K562 (cell line): ENCODE measurements at regions not wholly inside any gene's neighbourhood (a gene's known extent, or its start where the extent isn't known, plus 50 kb on each side); places are given as distances from the start of the nearest gene placed in this dataset.

Experiments used
- ATAC-seq: fragments of 200-7000 bp; cut with Tn5 transposase; 3 replicates; pipeline ENCODE4 v1.9.1; 2020; ENCODE audit warnings: moderate library complexity
- BruUV-seq: library from RNA; stranded (reverse); fragments of 400-500 nt; replicated peaks from 2 replicates; lab custom pipeline; 2021; lab: Mats Ljungman, UMichigan
- CTCF ChIA-PET: fragments of 300-600 bp; formaldehyde crosslinking; extraction: SDS; loops from one replicate; lab custom pipeline; 2021; ENCODE audit warnings: low intra/inter-chr PET ratio; lab: Yijun Ruan, JAX
- POLR2A ChIA-PET: fragments of 300-600, 350-650 bp; sonication (Branson Sonifier 250); formaldehyde crosslinking; extraction: SDS; loops from one replicate; lab custom pipeline; 2021; ENCODE audit warnings: antibody characterized with exemption, inconsistent platforms; lab: Yijun Ruan, JAX
- DNase-seq, 4 experiments: peaks; one replicate each; pipeline versions ENCODE4 v3.0.0 to v3.0.0-alpha.2; 2011 to 2018; ENCODE audit warnings: low spot score in 3 of 4, mixed read lengths in 3 of 4; ENCODE audit errors: extremely low read depth in 1 of 4
- FAIRE-seq: peaks from 2 replicates; lab custom pipeline; 2011; peaks lifted over from hg19 to GRCh38; lab: Jason Lieb, UNC
- H2AFZ ChIP-seq: 2 replicates; pipeline ENCODE4 v1.6.0; 2011; ENCODE audit warnings: low read depth, low read length, control low read depth, inconsistent platforms
- H3K27ac ChIP-seq: fragments of 200-600 bp; 3 replicates; pipeline ENCODE4 v1.8.0; 2011; ENCODE audit warnings: low read depth, mild to moderate bottlenecking, control low read depth, inconsistent platforms, low read length, moderate library complexity, mixed read lengths; ENCODE audit errors: extremely low read depth
- H3K27me3 ChIP-seq, 2 experiments: fragments of 300-600 bp in 1 of 2; 2 replicates in 1 of 2; 3 replicates in 1 of 2; pipeline versions ENCODE4 v1.6.0 to v1.8.0; 2011; ENCODE audit warnings: inconsistent platforms in 2 of 2, low read length in 2 of 2, mild to moderate bottlenecking in 1 of 2, mixed read lengths in 1 of 2, moderate library complexity in 1 of 2; ENCODE audit not compliant: control insufficient read depth in 2 of 2, insufficient read depth in 2 of 2
- H3K36me3 ChIP-seq: fragments of 300-600 bp; 3 replicates; pipeline ENCODE4 v1.8.0; 2011; ENCODE audit warnings: mild to moderate bottlenecking, low read length, inconsistent platforms; ENCODE audit not compliant: control insufficient read depth, insufficient read depth
- H3K4me1 ChIP-seq, 2 experiments: fragments of 200-600 bp in 1 of 2; replicated peaks in 1 of 2; 2 replicates in 1 of 2; 3 replicates in 1 of 2; pipeline versions ENCODE4 v1.5.1 to v1.8.0; 2011; ENCODE audit warnings: inconsistent platforms in 2 of 2, low read length in 2 of 2, mild to moderate bottlenecking in 1 of 2, mixed read lengths in 1 of 2, moderate library complexity in 1 of 2; ENCODE audit not compliant: control insufficient read depth in 2 of 2, insufficient read depth in 2 of 2
- H3K4me2 ChIP-seq: 2 replicates; pipeline ENCODE4 v1.6.1; 2011; ENCODE audit warnings: low read length, control low read depth, inconsistent platforms, mixed read lengths; ENCODE audit not compliant: insufficient read depth
- H3K4me3 ChIP-seq: fragments of 200-600 bp; sonication (generic), shearing (Covaris generic); 2 replicates; pipeline ENCODE4 v1.5.1; 2016; ENCODE audit warnings: control low read depth, inconsistent platforms
- H3K79me2 ChIP-seq: fragments of 200-600 bp; 3 replicates; pipeline ENCODE4 v1.8.0; 2011; ENCODE audit warnings: low read length, inconsistent platforms; ENCODE audit not compliant: control insufficient read depth, insufficient read depth
- H3K9ac ChIP-seq, 2 experiments: 2 replicates each; pipeline versions ENCODE4 v1.6.0 to v1.6.1; 2011; ENCODE audit warnings: low read depth in 2 of 2, low read length in 2 of 2, control low read depth in 1 of 2, inconsistent platforms in 1 of 2, mild to moderate bottlenecking in 1 of 2, mixed read lengths in 1 of 2; ENCODE audit not compliant: insufficient read depth in 1 of 2
- H3K9me1 ChIP-seq: one replicate; pipeline ENCODE4 v1.6.0; 2011; ENCODE audit warnings: inconsistent platforms, mild to moderate bottlenecking, low read length, moderate library complexity; ENCODE audit not compliant: control insufficient read depth, insufficient read depth
- H3K9me3 ChIP-seq: replicated peaks from 2 replicates; pipeline ENCODE4 v1.5.1; 2011; ENCODE audit warnings: low read depth, low read length, inconsistent platforms; ENCODE audit not compliant: control insufficient read depth, insufficient read depth
- H4K20me1 ChIP-seq: replicated peaks from 2 replicates; pipeline ENCODE4 v1.6.1; 2011; ENCODE audit warnings: low read length, inconsistent platforms, mixed read lengths; ENCODE audit not compliant: control insufficient read depth, insufficient read depth
- AFF4 ChIP-seq: sonication (generic); formaldehyde crosslinking; IDR thresholded peaks from 2 replicates; pipeline ENCODE4 v1.8.0; 2023; ENCODE audit warnings: mild to moderate bottlenecking, missing genetic modification reagents
- HOXB6 ChIP-seq: fragments of 250-450 bp; sonication (Bioruptor Pico); IDR thresholded peaks from 2 replicates; pipeline ENCODE4 v1.5.1; 2022; ENCODE audit warnings: mild to moderate bottlenecking, borderline replicate concordance
- WGBS: fragments of 100-300 bp; shearing (Covaris generic); methylation state at CpG from one replicate; pipeline ENCODE4 v1.1.6; 2016; ENCODE audit warnings: low coverage, mixed read lengths; ENCODE audit not compliant: insufficient coverage; ENCODE audit errors: missing lambda C conversion rate; 5-methylcytosine and 5-hydroxymethylcytosine counted together
- in situ Hi-C: fragments of 300-500 bp; cut with MboI; formaldehyde crosslinking; loops from 4 replicates; pipeline ENCODE4 v1.15.0; 2018; ENCODE audit warnings: inconsistent platforms, mixed read lengths
- intact Hi-C: fragments of 100-400 bp; cut with micrococcal nuclease; formaldehyde crosslinking; loops from 2 replicates; pipeline ENCODE4 v1.14.2; 2022

GRCh38 chr18:5619376-5619775, 75.6 kb upstream of the EPB41L3 start (continued):
- TF ChIP-seq AFF4 (CRISPR knock-in tag) = no peak

GRCh38 chr18:5618047-5618688, 74.4 kb upstream of the EPB41L3 start:
- H3K4me2 ChIP-seq = no peak overlapping the region
- no peaks in the 10 kb centered on the region for H3K36me3 ChIP-seq
- DNase-seq (no peak), FAIRE-seq (no peak), ATAC-seq (no peak)
- H4K20me1 ChIP-seq = no peaks in the 10 kb centered on the region
- no peaks in the 10 kb centered on the region for H3K4me1 ChIP-seq
- H3K27me3 ChIP-seq = no peaks in the 10 kb centered on the region
- ChIA-PET POLR2A (no interaction called here), CTCF (no interaction called here)
- H3K9me3 ChIP-seq = no peaks in the 10 kb centered on the region
- no peak for TF ChIP-seq HOXB6 (CRISPR knock-in tag)
- H3K9me1 ChIP-seq = no peaks in the 10 kb centered on the region
- no peaks in the 10 kb centered on the region for H3K79me2 ChIP-seq
- BruUV-seq = no TSS peak
- H3K27ac ChIP-seq = no peak overlapping the region
- WGBS = 0% methylated on average over 6 of the region's 6 CpGs
- H2AFZ ChIP-seq = no peak overlapping the region
- no peak overlapping the region for H3K9ac ChIP-seq
- in situ Hi-C loops = no loop called here
- H3K4me3 ChIP-seq = no peak overlapping the region
- intact Hi-C loops = no loop called here
